ENCODE measurements at regions not wholly inside any gene's neighbourhood (a gene's known extent, or its start where the extent isn't known, plus 50 kb on each side); places are given as distances from the start of the nearest gene placed in this dataset.
A peak's percentile ranks its signal among the peaks of the same experiment; 100 is the strongest.

DNA sequence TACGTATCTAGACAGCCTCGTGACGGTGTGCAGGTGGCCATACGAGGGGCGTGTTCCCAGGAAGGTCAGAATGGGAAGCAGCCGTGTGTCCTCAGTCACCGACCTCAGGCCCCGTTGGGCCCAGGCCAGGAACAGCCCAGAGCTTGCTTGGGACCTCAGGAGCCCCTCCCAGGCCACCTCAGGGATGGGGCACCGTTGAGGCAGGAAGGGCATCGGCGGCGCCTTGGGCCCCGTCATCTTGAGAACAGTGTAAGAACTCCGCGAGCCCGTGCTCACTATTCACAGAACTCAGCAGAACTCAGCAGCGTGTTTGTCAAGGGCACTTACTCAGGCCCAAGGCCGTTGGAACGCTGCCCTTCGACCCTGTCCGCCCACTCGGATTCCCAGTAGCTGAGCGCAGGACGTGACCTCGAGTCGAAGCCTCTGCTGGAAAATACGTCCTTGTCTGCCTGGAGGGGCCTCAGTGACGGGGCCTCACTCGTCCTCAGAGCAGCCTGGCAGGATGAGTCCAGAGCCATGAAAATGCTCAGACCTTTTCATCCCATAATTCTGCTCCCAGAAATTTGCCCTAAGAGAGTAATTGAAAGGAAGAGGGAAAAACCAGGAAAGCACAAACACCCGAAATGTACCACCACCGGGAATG, 1134.8 kb downstream of the BRD1 start (continued):
- TF ChIP-seq, protein P1, sequence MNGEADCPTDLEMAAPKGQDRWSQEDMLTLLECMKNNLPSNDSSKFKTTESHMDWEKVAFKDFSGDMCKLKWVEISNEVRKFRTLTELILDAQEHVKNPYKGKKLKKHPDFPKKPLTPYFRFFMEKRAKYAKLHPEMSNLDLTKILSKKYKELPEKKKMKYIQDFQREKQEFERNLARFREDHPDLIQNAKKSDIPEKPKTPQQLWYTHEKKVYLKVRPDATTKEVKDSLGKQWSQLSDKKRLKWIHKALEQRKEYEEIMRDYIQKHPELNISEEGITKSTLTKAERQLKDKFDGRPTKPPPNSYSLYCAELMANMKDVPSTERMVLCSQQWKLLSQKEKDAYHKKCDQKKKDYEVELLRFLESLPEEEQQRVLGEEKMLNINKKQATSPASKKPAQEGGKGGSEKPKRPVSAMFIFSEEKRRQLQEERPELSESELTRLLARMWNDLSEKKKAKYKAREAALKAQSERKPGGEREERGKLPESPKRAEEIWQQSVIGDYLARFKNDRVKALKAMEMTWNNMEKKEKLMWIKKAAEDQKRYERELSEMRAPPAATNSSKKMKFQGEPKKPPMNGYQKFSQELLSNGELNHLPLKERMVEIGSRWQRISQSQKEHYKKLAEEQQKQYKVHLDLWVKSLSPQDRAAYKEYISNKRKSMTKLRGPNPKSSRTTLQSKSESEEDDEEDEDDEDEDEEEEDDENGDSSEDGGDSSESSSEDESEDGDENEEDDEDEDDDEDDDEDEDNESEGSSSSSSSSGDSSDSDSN (CRISPR knock-in tag; IDR thresholded peaks at IDR 0.05): peak; percentile 87
- TF ChIP-seq ZNF563 (CRISPR knock-in tag; IDR thresholded peaks at IDR 0.05): 0 out of 2 replicates have a peak, but pooled peaks have one; percentile 58
- TF ChIP-seq ZBTB20 (CRISPR knock-in tag; IDR thresholded peaks at IDR 0.05; ENCODE audit: borderline replicate concordance, low read depth): peak; percentile 56; the same call in 1 of the 2 replicates
- no peak; the same call in 1 of the 2 replicates for TF ChIP-seq HIVEP1 (CRISPR knock-in tag; IDR thresholded peaks at IDR 0.05)
- TF ChIP-seq, protein P2, sequence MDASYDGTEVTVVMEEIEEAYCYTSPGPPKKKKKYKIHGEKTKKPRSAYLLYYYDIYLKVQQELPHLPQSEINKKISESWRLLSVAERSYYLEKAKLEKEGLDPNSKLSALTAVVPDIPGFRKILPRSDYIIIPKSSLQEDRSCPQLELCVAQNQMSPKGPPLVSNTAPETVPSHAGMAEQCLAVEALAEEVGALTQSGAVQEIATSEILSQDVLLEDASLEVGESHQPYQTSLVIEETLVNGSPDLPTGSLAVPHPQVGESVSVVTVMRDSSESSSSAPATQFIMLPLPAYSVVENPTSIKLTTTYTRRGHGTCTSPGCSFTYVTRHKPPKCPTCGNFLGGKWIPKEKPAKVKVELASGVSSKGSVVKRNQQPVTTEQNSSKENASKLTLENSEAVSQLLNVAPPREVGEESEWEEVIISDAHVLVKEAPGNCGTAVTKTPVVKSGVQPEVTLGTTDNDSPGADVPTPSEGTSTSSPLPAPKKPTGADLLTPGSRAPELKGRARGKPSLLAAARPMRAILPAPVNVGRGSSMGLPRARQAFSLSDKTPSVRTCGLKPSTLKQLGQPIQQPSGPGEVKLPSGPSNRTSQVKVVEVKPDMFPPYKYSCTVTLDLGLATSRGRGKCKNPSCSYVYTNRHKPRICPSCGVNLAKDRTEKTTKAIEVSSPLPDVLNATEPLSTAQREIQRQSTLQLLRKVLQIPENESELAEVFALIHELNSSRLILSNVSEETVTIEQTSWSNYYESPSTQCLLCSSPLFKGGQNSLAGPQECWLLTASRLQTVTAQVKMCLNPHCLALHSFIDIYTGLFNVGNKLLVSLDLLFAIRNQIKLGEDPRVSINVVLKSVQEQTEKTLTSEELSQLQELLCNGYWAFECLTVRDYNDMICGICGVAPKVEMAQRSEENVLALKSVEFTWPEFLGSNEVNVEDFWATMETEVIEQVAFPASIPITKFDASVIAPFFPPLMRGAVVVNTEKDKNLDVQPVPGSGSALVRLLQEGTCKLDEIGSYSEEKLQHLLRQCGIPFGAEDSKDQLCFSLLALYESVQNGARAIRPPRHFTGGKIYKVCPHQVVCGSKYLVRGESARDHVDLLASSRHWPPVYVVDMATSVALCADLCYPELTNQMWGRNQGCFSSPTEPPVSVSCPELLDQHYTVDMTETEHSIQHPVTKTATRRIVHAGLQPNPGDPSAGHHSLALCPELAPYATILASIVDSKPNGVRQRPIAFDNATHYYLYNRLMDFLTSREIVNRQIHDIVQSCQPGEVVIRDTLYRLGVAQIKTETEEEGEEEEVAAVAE (CRISPR knock-in tag; IDR thresholded peaks at IDR 0.05; ENCODE audit: borderline replicate concordance): no peak
- TF ChIP-seq, protein P3, sequence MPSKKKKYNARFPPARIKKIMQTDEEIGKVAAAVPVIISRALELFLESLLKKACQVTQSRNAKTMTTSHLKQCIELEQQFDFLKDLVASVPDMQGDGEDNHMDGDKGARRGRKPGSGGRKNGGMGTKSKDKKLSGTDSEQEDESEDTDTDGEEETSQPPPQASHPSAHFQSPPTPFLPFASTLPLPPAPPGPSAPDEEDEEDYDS (CRISPR knock-in tag; IDR thresholded peaks at IDR 0.05): peak; percentile 54
- TF ChIP-seq SMYD3 (CRISPR knock-in tag; IDR thresholded peaks at IDR 0.05): peak; percentile 80; the same call in 1 of the 2 replicates
- TF ChIP-seq, protein P4, sequence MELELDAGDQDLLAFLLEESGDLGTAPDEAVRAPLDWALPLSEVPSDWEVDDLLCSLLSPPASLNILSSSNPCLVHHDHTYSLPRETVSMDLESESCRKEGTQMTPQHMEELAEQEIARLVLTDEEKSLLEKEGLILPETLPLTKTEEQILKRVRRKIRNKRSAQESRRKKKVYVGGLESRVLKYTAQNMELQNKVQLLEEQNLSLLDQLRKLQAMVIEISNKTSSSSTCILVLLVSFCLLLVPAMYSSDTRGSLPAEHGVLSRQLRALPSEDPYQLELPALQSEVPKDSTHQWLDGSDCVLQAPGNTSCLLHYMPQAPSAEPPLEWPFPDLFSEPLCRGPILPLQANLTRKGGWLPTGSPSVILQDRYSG (CRISPR knock-in tag; IDR thresholded peaks at IDR 0.05): no peak
- no peak for TF ChIP-seq FOXK2 (IDR thresholded peaks at IDR 0.05)
- 0 out of 2 replicates have a peak, but pooled peaks have one; percentile 48 for TF ChIP-seq TSC22D2 (CRISPR knock-in tag; IDR thresholded peaks at IDR 0.05; ENCODE audit: borderline replicate concordance)
- peak; percentile 73; the same call in 1 of the 2 replicates for TF ChIP-seq NR2F2 (IDR thresholded peaks at IDR 0.05; ENCODE audit: borderline replicate concordance, low read depth)
- TF ChIP-seq ZNF33B (CRISPR knock-in tag; IDR thresholded peaks at IDR 0.05): 0 out of 2 replicates have a peak, but pooled peaks have one; percentile 57
- peak; percentile 60; the same call in 1 of the 2 replicates for TF ChIP-seq NFATC3 (CRISPR knock-in tag; IDR thresholded peaks at IDR 0.05)
- no peak for TF ChIP-seq ZBTB1 (CRISPR knock-in tag; IDR thresholded peaks at IDR 0.05; ENCODE audit: borderline replicate concordance)
- peak; percentile 52; the same call in 1 of the 2 replicates for TF ChIP-seq DMAP1 (CRISPR knock-in tag; IDR thresholded peaks at IDR 0.05)
- TF ChIP-seq HNRNPLL (IDR thresholded peaks at IDR 0.05; ENCODE audit: low read depth, low read length, poor library complexity, severe bottlenecking): peak; percentile 60
- peak; percentile 49; the same call in 1 of the 2 replicates for TF ChIP-seq CREM (IDR thresholded peaks at IDR 0.05)
- no peak for TF ChIP-seq CREM (CRISPR knock-in tag; IDR thresholded peaks at IDR 0.05)
- TF ChIP-seq HNRNPL (IDR thresholded peaks at IDR 0.05; ENCODE audit: low read depth, low read length): no peak
- TF ChIP-seq SMAD9 (CRISPR knock-in tag; IDR thresholded peaks at IDR 0.05): no peak
- TF ChIP-seq ZNF557 (CRISPR knock-in tag; IDR thresholded peaks at IDR 0.05): no peak
- TF ChIP-seq, protein P5, sequence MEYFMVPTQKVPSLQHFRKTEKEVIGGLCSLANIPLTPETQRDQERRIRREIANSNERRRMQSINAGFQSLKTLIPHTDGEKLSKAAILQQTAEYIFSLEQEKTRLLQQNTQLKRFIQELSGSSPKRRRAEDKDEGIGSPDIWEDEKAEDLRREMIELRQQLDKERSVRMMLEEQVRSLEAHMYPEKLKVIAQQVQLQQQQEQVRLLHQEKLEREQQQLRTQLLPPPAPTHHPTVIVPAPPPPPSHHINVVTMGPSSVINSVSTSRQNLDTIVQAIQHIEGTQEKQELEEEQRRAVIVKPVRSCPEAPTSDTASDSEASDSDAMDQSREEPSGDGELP (IDR thresholded peaks at IDR 0.05; ENCODE audit: borderline replicate concordance, low read depth): peak; percentile 16; the same call in 1 of the 2 replicates

Measured in HepG2 (cell line).